ENCODE measurements at regions not wholly inside any gene's neighbourhood (a gene's known extent, or its start where the extent isn't known, plus 50 kb on each side); places are given as distances from the start of the nearest gene placed in this dataset.

DNA sequence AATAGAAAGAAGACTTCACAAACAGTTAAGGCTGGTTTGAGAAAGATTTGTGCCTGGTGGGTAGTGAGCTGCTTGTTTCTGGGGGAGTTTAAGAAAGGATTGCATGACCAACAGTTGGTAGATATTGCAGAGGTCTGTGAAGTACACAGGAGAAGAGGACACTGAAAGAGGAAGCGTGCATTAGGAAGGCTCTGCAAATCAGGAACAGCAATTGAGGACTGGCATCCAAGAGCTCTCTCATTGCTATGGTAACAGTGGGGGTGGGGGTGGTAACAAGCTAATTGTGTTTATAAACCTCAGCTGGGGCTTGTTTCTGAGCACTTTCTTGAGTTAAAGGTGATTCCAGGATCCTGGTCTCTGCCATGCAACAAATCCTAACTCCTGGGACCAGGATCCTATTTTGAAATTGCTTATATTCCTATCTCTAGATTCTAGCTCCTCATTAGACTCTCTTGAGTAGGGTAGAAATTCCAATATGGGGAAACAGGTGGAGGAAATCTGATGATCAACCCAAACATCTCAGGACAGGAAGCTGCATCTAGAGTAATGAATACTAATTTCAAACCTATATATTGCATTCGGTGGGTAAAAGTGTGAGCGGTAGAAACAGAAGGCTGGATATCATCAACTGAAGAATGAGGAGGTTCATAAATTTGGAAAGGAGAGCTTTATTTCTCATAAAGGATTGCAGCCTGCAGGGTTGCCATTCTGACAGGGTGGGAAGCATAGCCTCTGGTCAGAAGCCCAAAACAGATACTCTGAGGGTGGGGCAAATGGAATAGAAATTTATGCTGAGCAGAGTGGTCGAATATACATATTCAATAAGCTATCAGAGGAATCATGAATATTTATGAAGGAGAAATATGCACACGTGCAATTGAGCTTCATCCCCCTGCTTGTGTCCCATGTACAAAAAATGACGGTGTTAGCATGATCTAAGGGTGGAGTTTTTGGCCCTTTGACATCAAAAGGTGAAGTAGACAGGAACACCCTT, 79.4 kb downstream of the PTTG1 start:
- Histone ChIP-seq H3K27ac (ENCODE audit: poor library complexity, severe bottlenecking) (no peak overlapping the region), H3K4me1 (ENCODE audit: insufficient read depth, poor library complexity, severe bottlenecking) (peaks cover 7% of the 10 kb centered on the region), H3K36me3 (ENCODE audit: low read depth) (no peaks in the 10 kb centered on the region), H3K9me3 (ENCODE audit: severe bottlenecking) (no peaks in the 10 kb centered on the region), H3K4me3 (ENCODE audit: severe bottlenecking) (no peak overlapping the region), H3K27me3 (ENCODE audit: insufficient read depth, poor library complexity, severe bottlenecking) (no peaks in the 10 kb centered on the region)
- ATAC-seq (ENCODE audit: low read depth) (no peak), DNase-seq (ENCODE audit: low spot score) (no peak)
- TF ChIP-seq, protein P1, sequence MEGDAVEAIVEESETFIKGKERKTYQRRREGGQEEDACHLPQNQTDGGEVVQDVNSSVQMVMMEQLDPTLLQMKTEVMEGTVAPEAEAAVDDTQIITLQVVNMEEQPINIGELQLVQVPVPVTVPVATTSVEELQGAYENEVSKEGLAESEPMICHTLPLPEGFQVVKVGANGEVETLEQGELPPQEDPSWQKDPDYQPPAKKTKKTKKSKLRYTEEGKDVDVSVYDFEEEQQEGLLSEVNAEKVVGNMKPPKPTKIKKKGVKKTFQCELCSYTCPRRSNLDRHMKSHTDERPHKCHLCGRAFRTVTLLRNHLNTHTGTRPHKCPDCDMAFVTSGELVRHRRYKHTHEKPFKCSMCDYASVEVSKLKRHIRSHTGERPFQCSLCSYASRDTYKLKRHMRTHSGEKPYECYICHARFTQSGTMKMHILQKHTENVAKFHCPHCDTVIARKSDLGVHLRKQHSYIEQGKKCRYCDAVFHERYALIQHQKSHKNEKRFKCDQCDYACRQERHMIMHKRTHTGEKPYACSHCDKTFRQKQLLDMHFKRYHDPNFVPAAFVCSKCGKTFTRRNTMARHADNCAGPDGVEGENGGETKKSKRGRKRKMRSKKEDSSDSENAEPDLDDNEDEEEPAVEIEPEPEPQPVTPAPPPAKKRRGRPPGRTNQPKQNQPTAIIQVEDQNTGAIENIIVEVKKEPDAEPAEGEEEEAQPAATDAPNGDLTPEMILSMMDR (IDR thresholded peaks at IDR 0.05; ENCODE audit: poor library complexity, severe bottlenecking) = no peak

DNA sequence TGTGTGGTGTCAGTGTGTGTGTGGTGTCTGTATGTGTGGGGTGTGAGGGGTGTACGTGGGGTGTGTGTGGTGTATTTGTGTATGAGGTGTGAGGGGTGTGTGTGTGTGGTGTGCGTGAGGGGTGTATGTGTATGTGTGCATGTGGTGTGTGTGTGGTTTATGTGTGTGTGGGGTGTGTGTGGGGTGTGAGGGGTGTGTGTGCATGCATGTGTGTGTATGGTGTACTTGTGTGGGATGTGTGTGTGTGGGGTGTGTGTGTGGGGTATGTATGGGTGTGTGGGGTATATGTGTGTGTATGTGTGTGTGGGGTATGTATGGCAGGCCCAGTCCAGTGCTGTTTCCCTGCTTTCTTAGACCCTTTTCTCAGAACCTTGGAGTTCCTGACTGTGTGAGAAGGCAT, 83.3 kb downstream of the PTTG1 start:
- Histone ChIP-seq H3K9me3 (ENCODE audit: severe bottlenecking) (no peaks in the 10 kb centered on the region), H3K27ac (ENCODE audit: poor library complexity, severe bottlenecking) (no peak overlapping the region), H3K36me3 (ENCODE audit: low read depth) (no peaks in the 10 kb centered on the region), H3K4me1 (ENCODE audit: insufficient read depth, poor library complexity, severe bottlenecking) (no peaks in the 10 kb centered on the region), H3K4me3 (ENCODE audit: severe bottlenecking) (no peak overlapping the region), H3K27me3 (ENCODE audit: insufficient read depth, poor library complexity, severe bottlenecking) (no peaks in the 10 kb centered on the region)
- TF ChIP-seq, protein P1 (IDR thresholded peaks at IDR 0.05; ENCODE audit: poor library complexity, severe bottlenecking) = no peak
- DNase-seq (ENCODE audit: low spot score) = no peak
- no peak for ATAC-seq (ENCODE audit: low read depth)

DNA sequence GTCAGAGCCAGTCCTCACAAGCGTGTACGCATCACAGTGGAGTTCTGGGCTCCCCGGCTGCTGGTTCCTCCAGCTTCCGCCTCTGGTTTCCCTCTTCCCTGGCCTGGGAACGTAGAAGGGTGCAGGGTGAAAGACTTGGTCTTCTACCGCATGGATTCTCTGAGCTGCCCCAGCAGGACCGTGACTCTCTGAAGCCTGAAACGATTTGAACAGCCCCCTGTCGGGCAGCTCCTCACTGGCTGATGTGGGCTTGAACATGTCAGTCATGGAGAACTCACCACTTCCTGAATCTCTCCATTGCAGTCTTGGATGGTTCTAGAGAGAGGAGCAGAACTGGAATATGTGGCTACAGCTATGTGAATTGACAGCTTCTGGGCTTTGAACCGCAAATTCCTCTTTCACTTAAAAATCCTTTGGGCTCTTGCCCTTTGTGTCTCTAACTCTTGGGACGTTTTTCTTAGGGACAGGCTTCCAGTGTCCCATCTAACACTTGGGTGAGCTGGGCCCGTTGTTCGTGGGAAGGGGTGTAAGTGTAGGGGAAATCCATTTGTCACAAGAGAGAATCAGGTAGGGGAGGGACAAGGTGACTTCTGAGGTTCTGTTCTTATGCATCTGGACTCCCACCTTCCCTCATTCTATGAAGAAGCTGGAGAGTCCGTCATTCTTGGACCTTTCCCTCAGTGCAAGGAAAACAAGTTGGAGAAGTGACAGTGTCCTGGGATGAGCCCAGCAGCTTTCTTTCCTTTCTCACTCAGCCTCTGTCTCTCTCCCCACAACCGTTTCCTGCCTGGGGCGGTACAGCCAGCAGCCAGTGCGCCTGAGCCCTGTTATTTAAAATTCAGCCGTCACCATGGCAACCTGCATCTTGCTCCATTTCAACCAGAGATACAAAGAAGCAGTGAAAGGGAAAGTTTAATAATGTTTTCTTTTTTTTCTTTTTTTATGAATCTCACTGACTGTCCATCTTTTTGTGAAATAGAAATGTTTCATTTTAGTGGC, 84.7 kb downstream of the PTTG1 start:
- Histone ChIP-seq H3K4me1 (ENCODE audit: insufficient read depth, poor library complexity, severe bottlenecking) (no peaks in the 10 kb centered on the region), H3K27ac (ENCODE audit: poor library complexity, severe bottlenecking) (no peak overlapping the region), H3K36me3 (ENCODE audit: low read depth) (no peaks in the 10 kb centered on the region), H3K4me3 (ENCODE audit: severe bottlenecking) (no peak overlapping the region), H3K27me3 (ENCODE audit: insufficient read depth, poor library complexity, severe bottlenecking) (no peaks in the 10 kb centered on the region), H3K9me3 (ENCODE audit: severe bottlenecking) (no peaks in the 10 kb centered on the region)
- ATAC-seq (ENCODE audit: low read depth) = no peak
- TF ChIP-seq, protein P1 (IDR thresholded peaks at IDR 0.05; ENCODE audit: poor library complexity, severe bottlenecking) = no peak
- no peak for DNase-seq (ENCODE audit: low spot score)

GRCh38 chr5:160507221-160507721, 85.6 kb downstream of the PTTG1 start:
- Histone ChIP-seq H3K27ac (ENCODE audit: poor library complexity, severe bottlenecking) (no peak overlapping the region), H3K27me3 (ENCODE audit: insufficient read depth, poor library complexity, severe bottlenecking) (peaks cover under 1% of the 10 kb centered on the region), H3K4me1 (ENCODE audit: insufficient read depth, poor library complexity, severe bottlenecking) (no peaks in the 10 kb centered on the region), H3K36me3 (ENCODE audit: low read depth) (no peaks in the 10 kb centered on the region), H3K4me3 (ENCODE audit: severe bottlenecking) (no peak overlapping the region), H3K9me3 (ENCODE audit: severe bottlenecking) (no peaks in the 10 kb centered on the region)
- DNase-seq (ENCODE audit: low spot score) (no peak), ATAC-seq (ENCODE audit: low read depth) (peak; percentile 54; the same call in 2 of the 3 replicates)
- TF ChIP-seq, protein P1 (IDR thresholded peaks at IDR 0.05; ENCODE audit: poor library complexity, severe bottlenecking) = no peak

All from RWPE2 (cell line).